Natural killer cell (primary cell): ENCODE measurements at regions not wholly inside any gene's neighbourhood (a gene's known extent, or its start where the extent isn't known, plus 50 kb on each side); places are given as distances from the start of the nearest gene placed in this dataset.

ENCODE experiments used
- ATAC-seq, 3 donors: fragments of 150-1000 bp in 2 of 3; fragments of 200-7000 bp in 1 of 3; cut with Tn5 transposase; 1 replicate in 1 of 3; 2 replicates in 2 of 3; pipeline ENCODE4 v1.10.0; 2021; ENCODE audit warnings: mild to moderate bottlenecking in 2 of 3, moderate library complexity in 2 of 3
- DNase-seq, 2 donors: peaks; one replicate each; pipeline versions ENCODE4 v3.0.0 to v3.0.0-alpha.2; 2013 to 2021; ENCODE audit warnings: mixed read lengths in 1 of 2
- H3K27ac ChIP-seq: one replicate; pipeline ENCODE4 v1.5.1; 2013; ENCODE audit warnings: mild to moderate bottlenecking, low read length
- H3K27me3 ChIP-seq: one replicate; pipeline ENCODE4 v1.6.1; 2013; ENCODE audit warnings: low read length; ENCODE audit not compliant: control insufficient read depth, insufficient read depth
- H3K36me3 ChIP-seq: one replicate; pipeline ENCODE4 v1.6.1; 2013; ENCODE audit warnings: low read length; ENCODE audit not compliant: control insufficient read depth, insufficient read depth
- H3K4me1 ChIP-seq: one replicate; pipeline ENCODE4 v1.6.1; 2013; ENCODE audit warnings: low read length; ENCODE audit not compliant: control insufficient read depth, insufficient read depth
- H3K4me3 ChIP-seq: one replicate; pipeline ENCODE4 v1.5.1; 2013; ENCODE audit warnings: low read length
- H3K9me3 ChIP-seq: one replicate; pipeline ENCODE4 v1.6.1; 2013; ENCODE audit warnings: low read length; ENCODE audit not compliant: control insufficient read depth, insufficient read depth
- H3K27ac Mint-ChIP-seq, 2 donors: one replicate each; pipeline ENCODE4 v1.8.0; 2022; ENCODE audit warnings: mild to moderate bottlenecking in 2 of 2, mixed read lengths in 2 of 2, moderate library complexity in 1 of 2
- H3K27me3 Mint-ChIP-seq, 2 donors: one replicate each; pipeline ENCODE4 v1.8.0; 2022; ENCODE audit warnings: low read depth in 2 of 2, mixed read lengths in 2 of 2
- H3K36me3 Mint-ChIP-seq: one replicate; pipeline ENCODE4 v1.8.0; 2022; ENCODE audit warnings: mixed read lengths
- H3K4me1 Mint-ChIP-seq, 2 donors: one replicate each; pipeline ENCODE4 v1.8.0; 2022; ENCODE audit warnings: mixed read lengths in 2 of 2
- H3K4me3 Mint-ChIP-seq: one replicate; pipeline ENCODE4 v1.8.0; 2022; ENCODE audit warnings: mild to moderate bottlenecking, moderate library complexity, mixed read lengths
- H3K9me3 Mint-ChIP-seq, 2 donors: one replicate each; pipeline ENCODE4 v1.8.0; 2022; ENCODE audit warnings: mixed read lengths in 2 of 2
- WGBS: methylation state at CpG from one replicate; pipeline ENCODE4 v1.1.7; 2013; ENCODE audit warnings: missing lambda C conversion rate; ENCODE audit not compliant: insufficient coverage; 5-methylcytosine and 5-hydroxymethylcytosine counted together
- intact Hi-C: fragments of 100-400 bp; cut with micrococcal nuclease; formaldehyde crosslinking; loops from one replicate; pipeline ENCODE4 v1.14.2; 2022
- TF ChIP-seq, protein P1 (sequence below): fragments of 200-600 bp; IDR thresholded peaks from one replicate; pipeline ENCODE4 v1.8.0; 2022; ENCODE audit warnings: antibody characterized with exemption

DNA sequence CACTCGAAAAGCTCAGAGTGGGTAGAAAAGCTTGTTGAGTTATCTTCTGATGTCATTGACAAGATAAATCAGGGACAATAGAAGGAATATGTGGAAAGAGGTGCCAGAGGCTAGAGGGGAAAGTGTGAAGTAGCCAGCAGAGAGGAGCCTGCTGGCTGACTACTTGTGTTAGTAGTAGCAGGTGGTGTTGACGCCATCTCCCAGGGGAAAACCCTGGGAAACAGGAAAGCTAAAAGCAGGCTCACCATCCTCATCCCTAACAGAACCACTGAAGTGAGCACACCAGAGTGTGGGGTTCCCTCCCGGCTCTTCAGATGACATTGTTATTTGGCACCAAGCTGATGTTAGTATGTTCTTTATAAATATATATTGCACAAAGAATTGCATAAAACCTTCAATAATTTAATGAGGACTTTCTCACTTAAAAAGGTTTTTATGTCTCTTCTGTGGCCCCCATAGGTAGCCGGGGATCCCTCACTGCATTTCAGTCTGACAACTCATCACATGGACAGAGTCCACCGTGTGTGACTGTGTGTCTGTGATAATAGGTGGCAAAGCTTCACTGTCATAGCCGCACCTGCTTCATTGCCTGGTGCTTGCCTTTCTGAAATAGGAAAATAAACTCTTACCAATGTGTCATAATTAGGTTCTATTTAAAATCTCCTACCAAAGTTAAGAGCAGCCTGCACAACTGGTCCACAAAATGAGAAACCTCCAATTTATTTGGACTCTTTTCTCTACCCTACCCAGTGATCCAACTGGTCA lies 63.2 kb upstream of the TOP3B start:
- H3K36me3 Mint-ChIP-seq: no peaks in the 10 kb centered on the region
- no peak overlapping the region for H3K27ac Mint-ChIP-seq
- Histone ChIP-seq H3K36me3 (no peaks in the 10 kb centered on the region), H3K9me3 (no peaks in the 10 kb centered on the region), H3K27ac (no peak overlapping the region), H3K27me3 (no peaks in the 10 kb centered on the region), H3K4me3 (no peak overlapping the region), H3K4me1 (no peaks in the 10 kb centered on the region)
- no peak for DNase-seq
- peaks cover 20 to 21% of the 10 kb centered on the region in 2 donors for H3K27me3 Mint-ChIP-seq
- TF ChIP-seq, protein P1, sequence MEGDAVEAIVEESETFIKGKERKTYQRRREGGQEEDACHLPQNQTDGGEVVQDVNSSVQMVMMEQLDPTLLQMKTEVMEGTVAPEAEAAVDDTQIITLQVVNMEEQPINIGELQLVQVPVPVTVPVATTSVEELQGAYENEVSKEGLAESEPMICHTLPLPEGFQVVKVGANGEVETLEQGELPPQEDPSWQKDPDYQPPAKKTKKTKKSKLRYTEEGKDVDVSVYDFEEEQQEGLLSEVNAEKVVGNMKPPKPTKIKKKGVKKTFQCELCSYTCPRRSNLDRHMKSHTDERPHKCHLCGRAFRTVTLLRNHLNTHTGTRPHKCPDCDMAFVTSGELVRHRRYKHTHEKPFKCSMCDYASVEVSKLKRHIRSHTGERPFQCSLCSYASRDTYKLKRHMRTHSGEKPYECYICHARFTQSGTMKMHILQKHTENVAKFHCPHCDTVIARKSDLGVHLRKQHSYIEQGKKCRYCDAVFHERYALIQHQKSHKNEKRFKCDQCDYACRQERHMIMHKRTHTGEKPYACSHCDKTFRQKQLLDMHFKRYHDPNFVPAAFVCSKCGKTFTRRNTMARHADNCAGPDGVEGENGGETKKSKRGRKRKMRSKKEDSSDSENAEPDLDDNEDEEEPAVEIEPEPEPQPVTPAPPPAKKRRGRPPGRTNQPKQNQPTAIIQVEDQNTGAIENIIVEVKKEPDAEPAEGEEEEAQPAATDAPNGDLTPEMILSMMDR: no peak
- intact Hi-C loops: no loop called here
- no peaks in the 10 kb centered on the region for H3K4me1 Mint-ChIP-seq
- ATAC-seq: no peak
- no peak overlapping the region for H3K4me3 Mint-ChIP-seq
- WGBS: 75% methylated on average over 5 of the region's 6 CpGs
- no peaks in the 10 kb centered on the region for H3K9me3 Mint-ChIP-seq

DNA sequence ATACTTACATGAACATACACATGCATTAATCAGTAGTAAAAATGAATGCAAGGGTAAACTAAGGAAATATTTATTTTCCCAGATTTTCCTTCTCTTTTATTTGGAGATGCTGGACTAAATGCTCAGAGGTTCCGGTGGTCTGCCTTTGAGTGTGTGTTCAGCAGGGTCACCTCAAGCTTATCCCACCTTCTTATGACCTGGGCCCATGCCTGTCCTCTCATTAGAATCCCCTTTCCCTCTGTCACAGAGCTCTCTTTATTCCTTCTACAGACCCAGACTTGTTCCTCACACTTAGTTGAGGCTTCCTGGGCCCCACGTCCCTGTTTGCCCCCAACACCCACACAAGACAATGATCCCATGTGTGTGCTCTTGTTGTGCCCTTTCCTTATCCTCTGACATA lies 61.6 kb upstream of the TOP3B start:
- 82% methylated on average over 2 of the region's 2 CpGs for WGBS
- ATAC-seq (no peak), DNase-seq (no peak)
- Mint-ChIP-seq H3K9me3 (no peaks in the 10 kb centered on the region), H3K27me3 (peaks cover 27 to 29% of the 10 kb centered on the region in 2 donors), H3K27ac (no peak overlapping the region), H3K4me3 (no peak overlapping the region), H3K36me3 (no peaks in the 10 kb centered on the region), H3K4me1 (no peaks in the 10 kb centered on the region)
- no peak overlapping the region for H3K27ac ChIP-seq
- no peaks in the 10 kb centered on the region for H3K36me3 ChIP-seq
- TF ChIP-seq, protein P1: no peak
- no peaks in the 10 kb centered on the region for H3K27me3 ChIP-seq
- H3K4me1 ChIP-seq: no peaks in the 10 kb centered on the region
- no peak overlapping the region for H3K4me3 ChIP-seq
- intact Hi-C loops: no loop called here
- no peaks in the 10 kb centered on the region for H3K9me3 ChIP-seq

DNA sequence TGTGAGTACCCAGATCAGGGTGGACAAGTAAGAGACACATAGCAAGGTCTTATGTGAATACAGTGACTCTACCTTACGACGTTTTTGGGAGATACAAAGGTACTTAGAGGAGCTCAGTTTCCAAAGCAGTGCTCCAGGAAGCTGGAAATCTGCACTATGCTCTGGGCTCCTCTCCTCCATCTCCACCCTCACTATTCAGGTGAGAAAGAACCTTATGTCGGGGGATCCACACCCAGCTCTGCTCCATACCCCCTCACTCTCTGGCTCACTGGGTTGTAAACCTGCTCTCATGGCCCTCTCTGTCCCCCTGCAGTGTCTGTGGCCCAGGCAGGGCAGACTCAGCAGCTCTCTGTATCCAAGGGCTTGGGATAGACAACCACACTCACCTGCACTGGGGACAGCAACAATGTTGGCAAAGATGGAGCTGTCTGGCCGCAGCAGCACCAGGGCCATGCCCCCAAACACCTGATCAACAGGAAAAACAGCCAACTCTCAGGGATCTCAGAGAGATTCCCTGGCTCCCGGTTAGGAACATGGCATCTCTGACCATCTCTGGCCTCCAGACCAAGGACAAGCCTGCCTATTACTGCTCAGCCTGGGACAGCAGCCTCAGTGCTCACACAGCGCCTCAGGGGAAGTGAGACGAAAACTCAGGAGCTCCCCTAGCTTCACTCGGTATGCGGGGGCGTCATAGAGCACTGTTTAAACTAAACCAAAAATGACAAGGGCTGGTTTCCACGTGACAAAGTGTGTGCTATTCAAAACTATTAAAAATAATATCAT lies 60.9 kb upstream of the TOP3B start:
- TF ChIP-seq, protein P1: no peak
- DNase-seq (no peak), ATAC-seq (no peak)
- Histone ChIP-seq H3K4me1 (no peaks in the 10 kb centered on the region), H3K27ac (no peak overlapping the region), H3K4me3 (no peak overlapping the region), H3K36me3 (no peaks in the 10 kb centered on the region), H3K9me3 (no peaks in the 10 kb centered on the region), H3K27me3 (no peaks in the 10 kb centered on the region)
- Mint-ChIP-seq H3K27me3 (peaks cover 24 to 25% of the 10 kb centered on the region in 2 donors), H3K36me3 (no peaks in the 10 kb centered on the region), H3K4me1 (no peaks in the 10 kb centered on the region), H3K9me3 (no peaks in the 10 kb centered on the region), H3K4me3 (no peak overlapping the region), H3K27ac (no peak overlapping the region)
- 71% methylated on average over 10 of the region's 11 CpGs for WGBS
- intact Hi-C loops: no loop called here
